Hematopoietic multipotent progenitor cell (in vitro differentiated cells): ENCODE measurements at regions not wholly inside any gene's neighbourhood (a gene's known extent, or its start where the extent isn't known, plus 50 kb on each side); places are given as distances from the start of the nearest gene placed in this dataset.
"Not testable (repeated sequence)": the region's sequence is repeated elsewhere in the genome, so short reads cannot be mapped to it uniquely, and the experiment has no call there.

ENCODE experiments used
- DNase-seq, 3 donors: peaks; one replicate each; pipeline ENCODE4 v3.0.0-alpha.2; 2011 to 2015; ENCODE audit warnings: low read depth in 2 of 3, low spot score in 2 of 3

DNA sequence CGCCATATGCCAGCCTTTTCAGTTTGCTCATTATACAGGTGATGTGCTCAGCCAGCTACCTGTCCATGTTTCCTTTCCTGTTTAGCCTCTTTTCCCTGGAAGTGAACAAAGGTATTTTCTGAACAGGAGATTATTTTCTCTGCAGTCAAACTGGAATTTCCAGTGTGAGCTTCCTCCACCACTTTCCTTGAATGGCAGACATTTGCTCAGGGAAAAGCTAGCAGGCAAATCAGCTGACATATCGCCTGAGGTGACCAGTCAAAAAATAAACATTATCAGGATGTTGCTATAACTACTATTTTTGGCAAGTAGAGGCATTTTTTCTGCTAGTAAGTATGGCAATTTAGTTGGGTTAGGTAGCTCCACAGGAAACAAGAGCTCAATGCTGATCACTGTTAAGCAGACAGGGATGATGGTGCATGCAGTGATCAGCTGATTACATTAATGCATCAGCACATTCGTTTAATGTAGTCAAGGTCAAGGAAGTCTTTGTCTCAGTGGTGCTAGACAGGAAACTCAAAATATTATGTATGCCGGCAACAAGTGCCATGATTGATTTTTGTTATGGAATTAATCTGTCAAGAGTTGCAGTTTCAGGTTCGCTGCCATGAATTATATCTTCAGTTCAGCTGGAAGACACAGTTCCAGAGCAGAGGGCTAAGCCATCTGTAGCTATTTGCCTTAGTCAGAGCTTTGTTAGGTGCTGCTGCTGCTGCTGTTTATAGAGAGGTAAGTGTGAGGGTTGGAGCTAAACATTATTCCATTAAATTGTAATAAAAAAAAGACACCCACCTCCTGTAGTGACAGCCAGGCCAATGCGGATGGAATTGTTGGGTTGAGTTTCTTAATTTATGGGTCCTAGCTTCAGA, 179.7 kb upstream of the ST6GALNAC5 start:
- no peak for DNase-seq

DNA sequence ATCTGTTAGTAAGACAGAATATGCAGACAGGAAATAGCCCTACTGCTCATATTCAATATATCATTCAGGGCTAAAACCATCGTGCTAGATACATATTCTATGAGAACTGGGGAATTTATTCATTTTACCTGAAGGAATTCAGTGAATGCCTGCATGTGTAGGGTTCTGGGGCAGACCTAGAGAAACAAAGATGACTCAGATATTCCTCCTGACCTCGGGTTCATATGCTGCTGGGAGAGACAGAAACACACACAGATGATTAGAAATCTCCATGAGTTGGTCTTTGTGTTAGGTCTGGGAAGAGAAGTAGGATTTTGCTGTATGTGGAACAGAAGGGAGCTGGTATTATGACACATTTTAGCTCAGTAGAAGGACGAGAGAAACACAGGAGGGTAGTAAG, 176.5 kb upstream of the ST6GALNAC5 start:
- no peak for DNase-seq

DNA sequence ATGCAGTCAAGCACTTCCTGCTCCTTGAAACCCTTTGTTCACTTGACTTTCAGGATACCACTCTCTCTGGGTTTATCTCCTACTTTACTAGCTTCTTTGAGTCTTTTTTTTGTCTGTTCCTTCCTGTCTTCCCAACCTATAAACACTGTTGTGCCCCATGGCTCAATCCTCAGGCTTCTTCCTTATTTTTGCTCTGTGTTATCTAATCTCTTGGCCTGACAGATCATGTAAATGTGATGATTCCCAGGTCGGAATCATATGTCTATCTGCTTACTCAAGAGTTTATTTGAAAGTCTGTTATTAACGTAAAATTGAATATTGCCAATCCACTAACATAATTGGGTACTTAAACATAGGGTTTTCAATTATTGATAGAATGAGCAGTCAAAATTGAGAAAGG, 171.7 kb upstream of the ST6GALNAC5 start:
- no peak for DNase-seq

DNA sequence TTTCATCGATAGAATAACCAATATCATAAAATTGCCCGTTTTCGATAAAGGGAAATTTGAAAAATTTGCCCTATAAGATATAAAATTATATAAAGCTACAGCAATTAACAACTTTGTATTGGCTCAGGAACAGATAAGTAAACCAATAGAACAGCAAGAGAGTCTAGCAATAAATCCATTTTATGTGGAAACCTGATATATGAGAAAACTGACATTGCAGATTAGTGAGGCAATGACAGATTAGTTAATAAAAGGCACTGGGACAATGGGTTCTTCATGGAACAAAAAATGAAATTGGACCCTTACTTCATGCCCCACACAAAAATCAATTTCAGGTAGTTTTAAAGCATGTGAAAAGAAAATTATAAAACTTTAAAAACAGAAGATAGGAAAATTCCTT, 169.9 kb upstream of the ST6GALNAC5 start:
- DNase-seq = no peak

DNA sequence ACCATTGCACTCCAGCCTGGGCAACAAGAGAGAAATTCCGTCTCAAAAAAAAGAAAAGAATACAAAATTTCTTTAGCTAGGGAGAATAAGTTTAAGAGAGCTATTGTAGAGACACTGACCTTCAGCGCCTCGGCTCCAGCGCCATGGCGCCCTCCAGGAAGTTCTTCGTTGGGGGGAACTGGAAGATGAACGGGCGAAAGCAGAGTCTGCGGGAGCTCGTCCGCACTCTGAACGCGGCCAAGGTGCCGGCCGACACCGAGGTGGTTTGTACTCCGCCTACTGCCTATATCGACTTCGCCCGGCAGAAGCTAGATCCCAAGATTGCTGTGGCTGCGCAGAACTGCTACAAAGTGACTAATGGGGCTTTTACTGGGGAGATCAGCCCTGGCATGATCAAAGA, 167.6 kb upstream of the ST6GALNAC5 start:
- not testable (repeated sequence) for DNase-seq

DNA sequence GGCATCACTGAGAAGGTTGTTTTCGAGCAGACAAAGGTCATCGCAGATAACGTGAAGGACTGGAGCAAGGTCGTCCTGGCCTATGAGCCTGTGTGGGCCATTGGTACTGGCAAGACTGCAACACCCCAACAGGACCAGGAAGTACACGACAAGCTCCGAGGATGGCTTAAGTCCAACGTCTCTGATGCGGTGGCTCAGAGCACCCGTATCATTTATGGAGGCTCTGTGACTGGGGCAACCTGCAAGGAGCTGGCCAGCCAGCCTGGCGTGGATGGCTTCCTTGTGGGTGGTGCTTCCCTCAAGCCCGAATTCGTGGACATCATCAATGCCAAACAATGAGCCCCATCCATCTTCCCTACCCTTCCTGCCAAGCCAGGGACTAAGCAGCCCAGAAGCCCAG, 167.1 kb upstream of the ST6GALNAC5 start:
- not testable (repeated sequence) for DNase-seq

DNA sequence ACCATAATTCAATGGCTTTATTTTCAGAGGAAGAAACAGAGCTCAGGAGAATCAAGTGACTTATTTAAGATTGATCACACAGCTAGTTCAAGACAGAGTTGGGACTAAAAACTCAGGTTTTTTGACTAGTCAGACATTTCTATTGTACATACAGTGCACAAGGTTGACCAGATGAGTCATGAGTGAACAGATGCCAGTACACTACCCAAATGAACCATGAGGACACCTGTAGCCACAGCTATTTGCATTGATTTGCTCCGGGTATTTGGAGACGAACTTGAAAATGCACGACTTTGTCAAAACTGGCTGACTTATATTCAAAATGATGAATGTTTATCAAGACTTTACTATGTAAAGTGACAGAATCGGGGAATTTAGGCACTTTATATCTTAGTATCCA, 161.7 kb upstream of the ST6GALNAC5 start:
- no peak for DNase-seq

DNA sequence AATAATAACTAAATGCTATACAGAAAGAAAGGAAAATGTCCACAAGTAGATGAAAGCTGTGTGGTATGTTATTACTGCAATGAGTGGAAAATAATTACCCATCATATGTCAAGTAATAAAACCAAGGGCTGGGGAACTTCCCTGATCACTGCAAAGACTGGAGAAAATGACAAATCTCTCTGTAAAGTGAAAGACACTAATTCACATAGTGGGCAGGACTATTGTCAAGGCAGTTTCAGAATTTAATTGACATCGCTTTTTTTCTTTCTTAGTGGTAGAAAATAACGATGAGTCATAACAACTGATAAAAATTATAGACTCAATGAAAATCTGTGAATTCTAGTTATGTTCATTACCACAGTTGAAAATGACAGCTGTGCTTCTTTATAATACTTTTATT, 153.7 kb upstream of the ST6GALNAC5 start:
- DNase-seq = no peak

DNA sequence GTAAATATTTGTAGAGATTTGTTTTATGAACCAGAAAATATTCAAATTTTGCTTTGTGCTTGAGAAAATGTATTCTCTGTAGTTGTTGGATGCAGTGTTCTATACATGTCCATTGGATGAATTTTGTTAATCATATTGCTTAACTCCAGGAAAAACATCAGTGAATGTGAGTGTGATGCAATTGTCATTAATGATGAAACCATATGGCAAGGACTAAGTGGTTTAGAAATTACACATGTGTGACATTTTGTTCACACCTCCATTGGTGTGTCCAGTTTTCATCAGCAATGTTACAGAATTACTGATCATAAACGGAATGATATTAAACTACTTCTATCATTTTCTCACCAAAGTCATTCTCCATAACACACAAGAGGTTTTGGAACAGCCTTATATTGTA, 151.8 kb upstream of the ST6GALNAC5 start:
- no peak for DNase-seq

DNA sequence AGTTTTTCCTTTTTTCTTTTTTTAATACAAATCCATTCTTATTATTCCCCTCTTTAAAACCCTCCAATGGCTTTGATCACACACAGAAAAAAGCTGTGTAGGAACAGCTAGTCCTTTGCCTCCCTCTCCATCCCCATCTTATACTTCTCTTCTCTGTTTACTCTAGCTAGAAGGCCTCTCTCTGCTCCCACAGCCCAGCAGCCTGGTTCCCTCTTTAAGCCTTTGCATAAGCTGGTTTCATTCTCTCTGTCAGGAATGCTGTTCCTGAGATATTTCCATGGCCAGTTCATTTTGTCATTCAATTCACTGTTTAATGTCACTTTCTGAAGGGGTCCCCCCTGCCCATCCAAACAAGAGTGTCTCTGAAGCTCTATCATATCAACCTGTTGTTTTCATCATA, 143.3 kb upstream of the ST6GALNAC5 start:
- DNase-seq = no peak

DNA sequence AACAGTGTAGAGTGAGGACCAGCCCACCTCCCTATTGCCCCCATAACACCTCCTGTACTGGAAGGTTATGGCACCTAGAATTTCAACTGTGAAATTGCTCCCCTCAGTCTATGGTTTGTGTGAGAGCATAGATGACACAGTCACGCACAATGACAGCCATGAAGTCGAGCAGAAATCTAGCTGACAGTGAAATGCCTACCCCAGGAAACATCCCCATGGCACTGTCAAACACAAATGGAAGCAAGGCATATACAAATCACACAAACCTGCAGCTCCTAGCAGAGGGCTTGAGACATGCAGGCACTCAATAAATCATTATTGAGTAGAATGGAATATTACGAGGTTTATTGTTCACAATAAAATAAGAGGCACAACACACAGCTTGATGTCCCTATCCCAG, 142.5 kb upstream of the ST6GALNAC5 start:
- no peak for DNase-seq

DNA sequence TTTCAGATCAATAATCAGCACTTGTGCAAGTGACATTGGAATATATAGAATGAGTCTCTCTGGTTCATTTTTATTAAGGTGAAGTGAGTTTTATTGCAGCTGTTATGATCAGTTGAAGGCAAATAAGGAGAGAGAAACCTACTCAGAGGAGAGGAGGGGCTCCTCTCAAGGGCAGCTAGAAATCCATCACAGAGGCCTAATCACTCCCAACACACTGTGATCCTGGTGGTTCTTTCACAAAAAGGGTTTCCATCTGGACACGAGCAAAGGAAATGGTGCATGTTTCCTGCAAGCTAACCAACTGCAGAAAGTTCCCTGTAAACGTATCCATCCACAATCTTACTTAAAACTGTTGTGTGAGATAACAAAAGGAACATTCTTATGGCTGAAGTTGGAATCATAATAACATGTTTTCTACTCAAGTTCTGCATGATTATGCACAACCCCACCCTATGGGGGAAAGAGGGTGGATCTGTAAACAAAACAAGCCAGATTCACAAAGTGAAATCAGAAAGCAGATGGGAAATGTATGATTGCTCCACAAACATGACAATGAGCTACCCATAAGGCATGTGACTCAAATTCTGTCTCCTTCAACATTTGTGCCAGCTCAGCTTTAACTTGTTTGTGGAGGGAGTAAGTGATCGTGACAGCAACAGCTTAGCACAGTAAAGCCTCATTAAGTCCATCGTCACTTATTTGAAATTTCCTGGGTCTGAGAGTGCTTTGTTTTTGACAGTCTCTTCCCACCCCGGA, 141.2 kb upstream of the ST6GALNAC5 start:
- DNase-seq = no peak

DNA sequence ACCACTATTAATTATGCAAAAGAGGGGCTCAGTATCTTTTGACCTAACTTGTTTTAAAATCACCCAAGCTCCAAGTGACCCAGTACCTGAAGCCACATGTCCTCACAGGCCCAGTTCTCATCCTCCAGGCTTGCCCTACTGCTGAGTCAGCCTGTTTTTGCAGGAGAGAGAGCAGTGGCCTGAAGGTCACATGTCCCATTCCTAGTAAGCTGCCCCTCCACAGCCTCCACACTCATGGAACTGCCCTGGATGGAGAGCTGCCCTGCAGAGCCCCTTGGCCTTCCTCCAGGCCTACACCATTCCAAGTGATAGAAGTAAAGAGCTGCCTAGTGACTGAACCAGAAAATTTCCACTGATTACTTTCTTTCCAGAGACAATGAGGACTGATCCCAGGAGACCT, 139.8 kb upstream of the ST6GALNAC5 start:
- DNase-seq = no peak

DNA sequence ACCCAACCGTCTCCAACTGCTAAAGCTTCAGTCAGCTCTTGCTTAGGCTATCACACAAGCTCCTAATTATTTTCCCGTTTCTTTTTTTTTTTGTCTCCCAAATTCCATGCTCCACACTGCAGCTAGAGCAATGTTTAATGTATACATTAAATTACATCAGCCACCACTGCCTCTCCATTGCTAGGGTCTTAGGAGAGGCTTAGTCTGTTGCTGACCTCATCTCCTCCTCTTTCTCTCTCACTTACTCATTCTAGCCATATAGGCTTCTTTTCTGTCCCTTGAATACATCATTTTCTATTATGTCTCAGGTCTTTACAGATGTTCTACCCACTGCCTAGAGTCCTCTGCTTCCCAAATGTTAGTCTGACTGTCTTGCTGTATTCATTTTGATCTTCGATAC, 138.1 kb upstream of the ST6GALNAC5 start:
- no peak for DNase-seq

DNA sequence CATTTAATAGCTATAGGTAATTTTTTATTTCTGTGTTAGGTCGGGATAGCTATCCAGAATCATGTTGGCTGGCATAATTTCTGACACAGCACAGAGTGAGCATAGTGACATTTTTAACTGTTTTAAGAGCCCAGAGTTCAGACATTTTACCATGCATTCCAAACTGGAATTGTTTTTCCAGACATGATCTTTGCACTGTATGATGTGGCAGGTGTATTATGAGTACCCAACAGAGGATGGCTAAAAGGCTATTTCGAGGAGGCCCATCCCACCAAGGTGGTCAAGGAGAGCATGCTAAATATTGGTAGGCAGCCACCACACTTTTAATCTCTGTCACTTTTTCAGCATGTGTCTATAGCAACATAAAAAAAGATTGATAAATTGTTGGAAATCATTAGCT, 137.3 kb upstream of the ST6GALNAC5 start:
- DNase-seq = no peak

DNA sequence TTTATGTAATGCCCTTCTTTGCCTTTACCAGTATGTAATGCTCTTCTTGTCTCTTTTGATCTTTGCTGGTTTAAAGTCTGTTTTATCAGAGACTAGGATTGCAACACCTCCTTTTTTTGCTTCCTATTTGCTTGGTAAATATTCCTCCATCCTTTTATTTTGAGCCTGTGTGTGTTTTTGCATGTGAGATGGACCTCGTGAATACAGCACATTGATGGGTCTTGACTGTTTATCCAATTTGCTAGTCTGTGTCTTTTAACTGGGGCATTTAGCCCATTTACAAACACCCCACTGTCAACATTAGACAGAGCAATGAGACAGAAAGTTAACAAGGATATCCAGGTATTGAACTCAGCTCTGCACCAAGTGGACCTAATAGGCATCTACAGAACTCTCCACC, 128.9 kb upstream of the ST6GALNAC5 start:
- DNase-seq = not testable (repeated sequence)

DNA sequence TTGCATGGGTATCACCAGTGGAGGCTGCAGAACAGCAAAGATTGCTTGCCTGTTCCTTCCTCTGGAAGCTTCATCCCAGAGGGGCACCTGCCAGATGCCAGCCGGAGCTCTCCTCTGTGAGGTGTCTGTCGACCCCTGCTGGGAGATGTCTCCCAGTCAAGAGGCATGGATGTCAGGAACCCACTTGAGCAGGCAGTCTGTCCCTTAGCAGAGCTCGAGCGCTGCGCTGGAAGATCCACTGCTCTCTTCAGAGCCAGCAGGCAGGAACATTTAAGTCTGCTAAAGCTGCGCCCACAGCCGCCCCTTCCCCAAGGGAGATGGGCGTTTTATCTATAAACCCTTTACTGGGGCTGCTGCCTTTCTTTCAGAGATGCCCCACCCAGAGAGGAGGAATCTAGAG, 126.3 kb upstream of the ST6GALNAC5 start:
- not testable (repeated sequence) for DNase-seq

DNA sequence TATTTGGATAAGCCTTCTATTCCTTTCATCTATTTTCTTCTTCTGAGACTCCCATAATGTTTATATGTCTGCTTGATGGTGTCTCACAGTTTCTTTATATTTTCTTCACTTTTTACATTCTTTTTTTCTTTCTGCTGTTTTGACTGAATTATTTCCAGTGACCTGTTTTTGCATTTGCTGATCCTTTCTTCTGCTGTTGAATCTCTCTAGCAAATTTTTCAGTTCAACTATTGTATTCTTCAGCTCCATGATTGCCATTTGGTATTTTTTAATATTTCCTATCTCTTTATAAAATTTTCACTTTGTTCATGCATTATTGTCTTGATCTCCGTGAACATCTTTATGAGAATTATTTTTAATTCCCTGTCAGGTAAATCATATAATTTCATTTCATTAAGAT, 122.3 kb upstream of the ST6GALNAC5 start:
- no peak for DNase-seq

DNA sequence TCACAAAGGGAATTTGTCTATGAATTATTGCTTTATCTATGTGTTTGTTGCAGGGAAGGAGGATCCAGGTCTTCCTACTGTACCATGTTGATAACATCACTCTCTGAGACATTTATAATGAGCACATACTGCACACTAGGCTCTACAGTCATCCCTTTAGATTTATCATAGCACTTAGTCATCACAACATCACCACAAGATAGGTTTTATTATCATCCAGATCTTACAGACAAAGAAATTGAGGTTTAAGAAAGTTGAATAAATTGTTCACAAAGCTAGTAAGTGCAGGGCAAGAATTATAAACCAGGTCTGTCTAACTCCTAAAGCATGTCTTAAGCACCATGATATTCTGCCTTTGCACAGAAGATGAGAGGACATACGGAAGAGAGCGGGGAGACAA, 121.1 kb upstream of the ST6GALNAC5 start:
- no peak for DNase-seq

DNA sequence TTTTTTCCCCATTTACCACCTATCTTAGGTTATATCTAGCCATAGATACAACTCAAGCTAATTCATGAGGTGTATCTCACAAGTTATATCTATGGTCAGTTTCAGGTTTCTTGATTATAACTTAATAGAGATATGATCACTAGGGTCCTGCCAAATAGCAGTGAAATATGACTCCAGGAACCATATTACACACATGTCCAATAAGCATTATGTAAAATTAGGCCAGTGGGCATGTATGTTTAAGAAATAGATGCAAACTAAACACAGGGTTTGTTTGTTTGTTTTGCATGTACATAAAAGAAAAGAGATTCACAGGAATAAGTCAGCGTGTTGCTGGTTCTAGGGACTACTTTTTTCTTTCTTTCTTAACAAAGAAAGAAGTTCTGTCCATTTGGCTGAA, 112.5 kb upstream of the ST6GALNAC5 start:
- DNase-seq = no peak

DNA sequence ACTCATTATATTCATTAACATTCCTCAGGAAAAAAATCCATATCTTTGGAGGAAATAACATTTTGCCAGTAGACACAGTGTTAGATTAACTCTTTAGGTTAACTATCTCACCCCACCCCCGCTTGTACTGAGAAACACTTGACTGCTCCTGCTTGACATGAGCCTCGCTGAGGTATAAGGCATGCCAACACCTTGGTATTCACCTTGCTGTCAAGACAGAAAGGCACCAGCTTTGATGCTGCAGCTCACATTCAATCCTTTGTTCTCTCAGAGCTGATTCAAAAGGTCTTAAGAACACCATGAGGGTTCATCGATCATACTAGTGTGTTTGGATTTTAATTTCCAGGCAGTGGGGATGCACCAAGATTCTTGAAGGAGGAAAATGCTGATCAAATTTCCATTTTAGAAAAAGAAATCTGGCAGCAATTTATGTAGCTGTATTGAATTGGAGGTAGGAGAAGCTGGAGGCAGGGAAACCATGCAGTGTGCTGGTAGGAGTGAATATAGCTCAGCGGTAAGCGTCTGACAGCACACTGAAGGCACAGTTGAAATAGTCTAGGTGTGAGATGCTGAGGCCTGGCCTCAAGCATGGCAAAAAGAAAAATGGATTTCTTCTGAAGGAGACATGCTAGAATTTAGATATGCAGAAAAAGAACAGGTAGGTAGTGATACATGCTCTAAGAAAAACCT, 108.0 kb upstream of the ST6GALNAC5 start:
- no peak for DNase-seq

DNA sequence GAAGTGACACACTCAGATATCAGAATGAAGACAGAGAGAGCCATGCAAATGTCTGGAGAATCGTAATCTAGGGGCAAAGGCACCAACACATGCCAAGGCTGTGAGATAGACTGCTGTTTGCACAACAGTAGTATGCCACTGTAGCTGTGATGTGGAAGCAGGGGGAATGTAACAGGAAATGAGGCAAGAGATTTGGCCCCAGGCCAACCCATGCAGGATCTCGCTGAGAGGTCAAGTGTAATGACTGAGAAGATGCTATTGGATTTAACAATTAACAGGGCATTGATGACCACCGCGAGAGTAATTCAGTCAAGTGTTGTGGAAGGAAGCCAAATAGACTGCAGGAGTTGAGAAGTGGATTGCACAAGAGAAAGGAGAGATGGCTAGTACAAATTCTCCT, 107.3 kb upstream of the ST6GALNAC5 start:
- DNase-seq = no peak
